B cell (primary cell): ENCODE measurements at regions not wholly inside any gene's neighbourhood (a gene's known extent, or its start where the extent isn't known, plus 50 kb on each side); places are given as distances from the start of the nearest gene placed in this dataset.

ENCODE experiments used
- ATAC-seq: fragments of 200-7000 bp; cut with Tn5 transposase; one replicate; pipeline ENCODE4 v1.10.0; 2021; ENCODE audit warnings: low read depth, mild to moderate bottlenecking, moderate number of reproducible peaks, moderate library complexity
- CTCF ChIA-PET: fragments of 350-600 bp; sonication (Branson Sonifier 250); formaldehyde crosslinking; loops from one replicate; lab custom pipeline; 2021; ENCODE audit warnings: antibody characterized with exemption, inconsistent platforms; lab: Charles Lee
- POLR2A ChIA-PET: fragments of 350-600 bp; sonication (Branson Sonifier 250); formaldehyde crosslinking; loops from one replicate; lab custom pipeline; 2021; ENCODE audit warnings: antibody characterized with exemption; lab: Charles Lee
- DNase-seq: peaks from one replicate; pipeline ENCODE4 v3.0.0; 2013
- H2AFZ ChIP-seq: 2 replicates; pipeline ENCODE4 v1.6.1; 2012; ENCODE audit warnings: mild to moderate bottlenecking, low read depth, low read length; ENCODE audit not compliant: insufficient read depth, poor library complexity, severe bottlenecking
- H3K27ac ChIP-seq, 2 donors: 1 replicate in 1 of 2; 2 replicates in 1 of 2; pipeline ENCODE4 v1.5.1; 2012 to 2013; ENCODE audit warnings: low read length in 2 of 2, mild to moderate bottlenecking in 2 of 2, moderate library complexity in 1 of 2
- H3K27me3 ChIP-seq, 4 experiments: fragments of 200-600 bp in 1 of 4; sonication (generic) in 1 of 4; replicated peaks in 1 of 4; 1 replicate in 2 of 4; 2 replicates in 2 of 4; pipeline versions ENCODE4 v1.6.1 to v1.7.0; 2013 to 2016; ENCODE audit warnings: low read length in 3 of 4, mild to moderate bottlenecking in 2 of 4, mixed read lengths in 1 of 4, moderate library complexity in 1 of 4; ENCODE audit not compliant: insufficient read depth in 4 of 4, control insufficient read depth in 3 of 4; ENCODE audit errors: control extremely low read depth in 1 of 4
- H3K36me3 ChIP-seq, 2 experiments: replicated peaks in 1 of 2; 1 replicate in 1 of 2; 2 replicates in 1 of 2; pipeline versions ENCODE4 v1.6.1 to v1.7.1; 2013; ENCODE audit warnings: low read length in 1 of 2; ENCODE audit not compliant: insufficient read depth in 2 of 2, control insufficient read depth in 1 of 2; ENCODE audit errors: control extremely low read depth in 1 of 2, extremely low read depth in 1 of 2
- H3K4me1 ChIP-seq, 2 donors: fragments of 200-600 bp in 1 of 2; sonication (generic) in 1 of 2; 1 replicate in 1 of 2; 2 replicates in 1 of 2; pipeline versions ENCODE4 v1.5.1 to v1.6.1; 2013 to 2017; ENCODE audit warnings: low read length in 2 of 2; ENCODE audit not compliant: control insufficient read depth in 2 of 2, insufficient read depth in 2 of 2
- H3K4me2 ChIP-seq: replicated peaks from 2 replicates; pipeline ENCODE3; 2012; ENCODE audit warnings: mild to moderate bottlenecking, low read depth, low read length; ENCODE audit not compliant: poor library complexity, severe bottlenecking
- H3K4me3 ChIP-seq, 5 experiments: fragments of 200-600 bp in 1 of 5; sonication (generic) in 1 of 5; 1 replicate in 3 of 5; 2 replicates in 2 of 5; pipeline versions ENCODE4 v1.5.1 to v1.7.0; 2011 to 2016; ENCODE audit warnings: low read length in 4 of 5, mild to moderate bottlenecking in 4 of 5, low read depth in 2 of 5, control low read depth in 1 of 5, moderate library complexity in 1 of 5; ENCODE audit not compliant: insufficient read depth in 1 of 5; ENCODE audit errors: control extremely low read depth in 1 of 5, extremely low read depth in 1 of 5
- H3K79me2 ChIP-seq: fragments of 200-600 bp; sonication (generic); one replicate; pipeline ENCODE4 v1.6.0; 2016; ENCODE audit warnings: low read length; ENCODE audit not compliant: control insufficient read depth, insufficient read depth
- H3K9ac ChIP-seq: fragments of 200-600 bp; sonication (generic); 2 replicates; pipeline ENCODE4 v1.6.1; 2017; ENCODE audit warnings: mild to moderate bottlenecking, low read length, moderate library complexity
- H3K9me3 ChIP-seq, 3 donors: one replicate each; pipeline versions ENCODE4 v1.6.1 to v1.7.1; 2013; ENCODE audit warnings: low read length in 2 of 3; ENCODE audit not compliant: control insufficient read depth in 2 of 3, insufficient read depth in 1 of 3; ENCODE audit errors: control extremely low read depth in 1 of 3
- H4K20me1 ChIP-seq: 2 replicates; pipeline ENCODE4 v1.6.0; 2012; ENCODE audit warnings: mild to moderate bottlenecking, low read length; ENCODE audit not compliant: insufficient read depth, control insufficient read depth, poor library complexity, severe bottlenecking
- H3K27ac Mint-ChIP-seq: one replicate; pipeline ENCODE4 v1.8.0; 2021; ENCODE audit warnings: mixed read lengths
- H3K27me3 Mint-ChIP-seq: one replicate; pipeline ENCODE4 v1.8.0; 2021; ENCODE audit warnings: mixed read lengths
- H3K4me1 Mint-ChIP-seq: one replicate; pipeline ENCODE4 v1.8.0; 2021; ENCODE audit warnings: mixed read lengths
- H3K4me3 Mint-ChIP-seq: one replicate; pipeline ENCODE4 v1.8.0; 2021; ENCODE audit warnings: mixed read lengths
- H3K9me3 Mint-ChIP-seq: one replicate; pipeline ENCODE4 v1.8.0; 2022; ENCODE audit warnings: mixed read lengths; ENCODE audit not compliant: insufficient read depth
- EZH2 ChIP-seq: IDR thresholded peaks from 2 replicates; pipeline ENCODE4 v1.6.1; 2012; ENCODE audit warnings: borderline replicate concordance, low read depth, mild to moderate bottlenecking, moderate library complexity, low read length; ENCODE audit not compliant: insufficient read depth, poor library complexity, severe bottlenecking
- WGBS: methylation state at CpG from one replicate; pipeline ENCODE4 v1.1.5; 2013; ENCODE audit warnings: missing lambda C conversion rate; ENCODE audit not compliant: insufficient coverage; 5-methylcytosine and 5-hydroxymethylcytosine counted together
- intact Hi-C: fragments of 100-400 bp; cut with micrococcal nuclease; formaldehyde crosslinking; loops from one replicate; pipeline ENCODE4 v1.10.0; 2022
- TF ChIP-seq, protein P1 (sequence below): fragments of 200-600 bp; IDR thresholded peaks from one replicate; pipeline ENCODE4 v1.8.0; 2022; ENCODE audit warnings: antibody characterized with exemption, mild to moderate bottlenecking

DNA sequence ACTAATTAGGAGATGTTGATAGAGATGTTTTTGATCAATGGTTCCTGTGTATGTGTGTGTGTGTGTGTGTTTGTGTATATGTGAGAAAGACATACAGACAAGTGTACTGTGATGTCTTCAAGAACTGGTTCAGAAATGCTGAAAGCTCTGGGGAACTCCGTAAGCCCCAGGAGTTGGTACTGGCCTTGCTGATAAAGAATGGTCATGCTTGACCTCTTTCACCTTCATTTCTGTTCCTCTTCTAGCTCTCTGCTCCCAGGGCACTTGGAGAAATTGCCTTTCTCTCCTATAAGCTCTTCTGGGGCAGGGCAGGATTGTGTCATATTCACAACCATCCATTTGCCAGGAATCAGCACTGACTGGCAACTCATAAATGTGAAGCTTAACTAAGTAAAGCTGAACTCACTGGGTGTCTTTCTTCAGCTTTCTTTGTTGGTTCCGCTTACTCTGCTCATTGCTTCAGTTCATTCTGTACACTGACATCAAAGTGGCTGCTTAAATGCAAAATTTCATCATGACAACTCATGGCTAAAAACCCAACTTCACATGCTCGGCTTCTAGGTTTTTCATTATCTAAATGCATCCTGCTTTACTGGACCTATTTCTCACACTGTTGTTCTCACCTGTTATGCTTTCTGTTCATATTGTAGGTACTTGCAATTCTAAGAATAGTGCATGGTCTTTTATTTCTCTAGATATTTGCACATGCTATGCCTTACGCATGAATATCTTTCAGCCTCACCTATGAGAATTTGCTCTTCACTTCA lies 162.1 kb upstream of the LYSMD4 start:
- ATAC-seq, result no peak
- TF ChIP-seq, protein P1, sequence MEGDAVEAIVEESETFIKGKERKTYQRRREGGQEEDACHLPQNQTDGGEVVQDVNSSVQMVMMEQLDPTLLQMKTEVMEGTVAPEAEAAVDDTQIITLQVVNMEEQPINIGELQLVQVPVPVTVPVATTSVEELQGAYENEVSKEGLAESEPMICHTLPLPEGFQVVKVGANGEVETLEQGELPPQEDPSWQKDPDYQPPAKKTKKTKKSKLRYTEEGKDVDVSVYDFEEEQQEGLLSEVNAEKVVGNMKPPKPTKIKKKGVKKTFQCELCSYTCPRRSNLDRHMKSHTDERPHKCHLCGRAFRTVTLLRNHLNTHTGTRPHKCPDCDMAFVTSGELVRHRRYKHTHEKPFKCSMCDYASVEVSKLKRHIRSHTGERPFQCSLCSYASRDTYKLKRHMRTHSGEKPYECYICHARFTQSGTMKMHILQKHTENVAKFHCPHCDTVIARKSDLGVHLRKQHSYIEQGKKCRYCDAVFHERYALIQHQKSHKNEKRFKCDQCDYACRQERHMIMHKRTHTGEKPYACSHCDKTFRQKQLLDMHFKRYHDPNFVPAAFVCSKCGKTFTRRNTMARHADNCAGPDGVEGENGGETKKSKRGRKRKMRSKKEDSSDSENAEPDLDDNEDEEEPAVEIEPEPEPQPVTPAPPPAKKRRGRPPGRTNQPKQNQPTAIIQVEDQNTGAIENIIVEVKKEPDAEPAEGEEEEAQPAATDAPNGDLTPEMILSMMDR, result no peak
- TF ChIP-seq EZH2, result no peak
- Histone ChIP-seq H3K27ac (no peak overlapping the region), H2AFZ (no peak overlapping the region), H3K27me3 (no peaks in the 10 kb centered on the region), H3K9ac (no peak overlapping the region), H3K36me3 (no peaks in the 10 kb centered on the region), H3K4me2 (no peak overlapping the region), H3K9me3 (no peaks in the 10 kb centered on the region), H3K79me2 (no peaks in the 10 kb centered on the region), H3K4me1 (peaks cover 0 to 4% of the 10 kb centered on the region in 2 donors), H3K4me3 (no peak overlapping the region), H4K20me1 (no peaks in the 10 kb centered on the region)
- no peak for DNase-seq
- ChIA-PET POLR2A (no interaction called here), CTCF (interaction anchor here (0.6 kb wide), 1 partner anchor 29 kb away, joined by 3 read pairs; no protein-coding TSS in a partner anchor)
- peaks cover 4% of the 10 kb centered on the region for H3K9me3 Mint-ChIP-seq
- no peak overlapping the region for H3K4me3 Mint-ChIP-seq
- no peak overlapping the region for H3K27ac Mint-ChIP-seq
- WGBS, result 92% methylated on average over 3 of the region's 4 CpGs
- intact Hi-C loops, result no loop called here
- peaks cover 6% of the 10 kb centered on the region for H3K4me1 Mint-ChIP-seq
- H3K27me3 Mint-ChIP-seq, result peaks cover 26% of the 10 kb centered on the region

DNA sequence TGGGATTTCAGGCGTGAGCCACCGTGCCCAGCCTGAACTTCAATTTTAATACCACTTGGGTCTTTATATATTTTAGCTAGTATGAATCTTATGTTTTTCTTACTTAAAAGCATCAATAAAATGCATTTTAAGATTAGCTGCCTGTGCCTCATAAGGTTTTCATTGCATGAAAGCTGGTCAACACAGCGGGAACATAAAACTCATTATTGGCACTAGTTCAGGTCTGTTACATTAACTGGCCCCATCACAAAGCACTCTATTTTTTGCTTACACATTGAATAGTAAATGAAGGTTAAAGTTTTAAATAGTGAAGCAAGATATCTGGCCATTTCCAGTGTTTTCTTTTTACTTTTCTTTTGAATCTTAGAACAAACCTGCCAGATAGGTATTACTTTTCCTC lies 145.6 kb upstream of the LYSMD4 start:
- Histone ChIP-seq H3K4me2 (no peak overlapping the region), H3K4me1 (no peaks in the 10 kb centered on the region), H4K20me1 (no peaks in the 10 kb centered on the region), H3K27me3 (no peaks in the 10 kb centered on the region), H2AFZ (no peak overlapping the region), H3K36me3 (no peaks in the 10 kb centered on the region), H3K9ac (no peak overlapping the region), H3K79me2 (no peaks in the 10 kb centered on the region), H3K4me3 (no peak overlapping the region), H3K9me3 (peaks cover 0 to 1% (median 0%) of the 10 kb centered on the region in 3 donors), H3K27ac (no peak overlapping the region)
- CTCF ChIA-PET, result no interaction called here
- ATAC-seq (no peak), DNase-seq (no peak)
- no CpG with 5 or more reads among the region's 3 CpGs for WGBS
- POLR2A ChIA-PET, result no interaction called here
- intact Hi-C loops, result no loop called here
- TF ChIP-seq EZH2, result no peak
- TF ChIP-seq, protein P1, result no peak
- Mint-ChIP-seq H3K27me3 (no peaks in the 10 kb centered on the region), H3K27ac (no peak overlapping the region), H3K4me3 (no peak overlapping the region), H3K9me3 (no peaks in the 10 kb centered on the region), H3K4me1 (no peaks in the 10 kb centered on the region)
